CD4-positive, alpha-beta T cell treated with Interleukin-17A for 1 hour (primary cell): ENCODE measurements at regions not wholly inside any gene's neighbourhood (a gene's known extent, or its start where the extent isn't known, plus 50 kb on each side); places are given as distances from the start of the nearest gene placed in this dataset.

Experiments
- DNase-seq: peaks from one replicate; pipeline ENCODE4 v3.0.0-alpha.2; 2020

- DNase-seq: no peak
Measured at GRCh38 chrX:23548164-23548563, 119.1 kb upstream of the PRDX4 start.

- DNase-seq: no peak
Measured at GRCh38 chrX:23552303-23552702, 115.0 kb upstream of the PRDX4 start.

- DNase-seq: no peak
Measured at GRCh38 chrX:23554304-23554703, 113.0 kb upstream of the PRDX4 start.

GRCh38 chrX:23557070-23557469 is 110.2 kb upstream of the PRDX4 start:
- no peak for DNase-seq

- DNase-seq: no peak
Measured at GRCh38 chrX:23559975-23560374, 107.3 kb upstream of the PRDX4 start.

- no peak for DNase-seq
Measured at GRCh38 chrX:23570674-23571343, 96.5 kb upstream of the PRDX4 start.

- DNase-seq: no peak
Measured at GRCh38 chrX:23575281-23575680, 92.0 kb upstream of the PRDX4 start.

GRCh38 chrX:23578079-23578478 is 89.2 kb upstream of the PRDX4 start:
- DNase-seq: no peak

- no peak for DNase-seq
Measured at GRCh38 chrX:23589496-23589895, 77.8 kb upstream of the PRDX4 start.

GRCh38 chrX:23592741-23593140 is 74.6 kb upstream of the PRDX4 start:
- DNase-seq: no peak

- no peak for DNase-seq
Measured at GRCh38 chrX:23598575-23598974, 68.7 kb upstream of the PRDX4 start.

- no peak for DNase-seq
Measured at GRCh38 chrX:23603501-23603900, 63.8 kb upstream of the PRDX4 start.

- no peak for DNase-seq
Measured at GRCh38 chrX:23610495-23610894, 56.8 kb upstream of the PRDX4 start.

GRCh38 chrX:23612846-23613245 is 54.4 kb upstream of the PRDX4 start:
- no peak for DNase-seq

- DNase-seq: peak; percentile 13
Measured at GRCh38 chrX:23616361-23616760, 50.9 kb upstream of the PRDX4 start.
